KMS-11 (cell line): ENCODE measurements at regions not wholly inside any gene's neighbourhood (a gene's known extent, or its start where the extent isn't known, plus 50 kb on each side); places are given as distances from the start of the nearest gene placed in this dataset.

ENCODE experiments used
- H2AFZ ChIP-seq: fragments of 200-600 bp; sonication (generic); 2 replicates; pipeline ENCODE4 v1.6.1; 2016; ENCODE audit warnings: antibody characterized with exemption, mixed run types, low read depth
- H3K27ac ChIP-seq: fragments of 200-600 bp; sonication (generic); 2 replicates; pipeline ENCODE4 v1.6.1; 2016; ENCODE audit warnings: mild to moderate bottlenecking, mixed run types
- H3K27me3 ChIP-seq: fragments of 200-600 bp; sonication (generic); 2 replicates; pipeline ENCODE4 v1.6.1; 2017; ENCODE audit warnings: mild to moderate bottlenecking, low read depth, mixed run types, moderate library complexity; ENCODE audit not compliant: insufficient read depth
- H3K36me3 ChIP-seq: fragments of 200-600 bp; sonication (generic); 2 replicates; pipeline ENCODE4 v1.6.1; 2017; ENCODE audit warnings: mild to moderate bottlenecking, mixed run types; ENCODE audit not compliant: insufficient read depth
- H3K4me1 ChIP-seq: fragments of 200-600 bp; sonication (generic); 2 replicates; pipeline ENCODE4 v1.6.1; 2016; ENCODE audit warnings: mild to moderate bottlenecking, low read depth, mixed run types; ENCODE audit not compliant: poor library complexity, severe bottlenecking
- H3K4me2 ChIP-seq: fragments of 200-600 bp; sonication (generic); 2 replicates; pipeline ENCODE4 v1.7.0; 2016; ENCODE audit warnings: mild to moderate bottlenecking, mixed run types
- H3K4me3 ChIP-seq: fragments of 200-600 bp; sonication (generic); IDR thresholded peaks from 2 replicates; pipeline ENCODE4 v1.6.1; 2017; ENCODE audit warnings: low read depth, low read length, mixed read lengths; ENCODE audit not compliant: insufficient read depth
- H3K79me2 ChIP-seq: fragments of 200-600 bp; sonication (generic); 2 replicates; pipeline ENCODE4 v1.6.1; 2016; ENCODE audit warnings: low read depth, mixed run types; ENCODE audit not compliant: insufficient read depth
- H3K9ac ChIP-seq: fragments of 200-600 bp; sonication (generic); 2 replicates; pipeline ENCODE4 v1.6.1; 2016; ENCODE audit warnings: mild to moderate bottlenecking, mixed run types
- H4K20me1 ChIP-seq: fragments of 200-600 bp; sonication (generic); 2 replicates; pipeline ENCODE4 v1.6.1; 2016; ENCODE audit warnings: mild to moderate bottlenecking, mixed run types; ENCODE audit not compliant: insufficient read depth
- CTCF ChIP-seq: fragments of 200-600 bp; sonication (generic); conservative IDR thresholded peaks from 2 replicates; pipeline ENCODE4 v1.6.1; 2017; ENCODE audit warnings: low read depth, mild to moderate bottlenecking, antibody characterized with exemption, low read length, moderate library complexity, mixed read lengths

- H4K20me1 ChIP-seq = no peaks in the 10 kb centered on the region
- no peak overlapping the region for H3K27ac ChIP-seq
- no peaks in the 10 kb centered on the region for H3K4me1 ChIP-seq
- no peak overlapping the region for H2AFZ ChIP-seq
- H3K36me3 ChIP-seq = no peaks in the 10 kb centered on the region
- H3K4me3 ChIP-seq = no peak overlapping the region
- TF ChIP-seq CTCF = no peak
- H3K4me2 ChIP-seq = no peak overlapping the region
- no peaks in the 10 kb centered on the region for H3K27me3 ChIP-seq
- no peaks in the 10 kb centered on the region for H3K79me2 ChIP-seq
- H3K9ac ChIP-seq = no peak overlapping the region
Measured at GRCh38 chr12:118536306-118536906, 160.1 kb downstream of the SUDS3 start.

GRCh38 chr12:118537481-118537917 lies 161.1 kb downstream of the SUDS3 start:
- Histone ChIP-seq H3K4me2 (no peak overlapping the region), H4K20me1 (no peaks in the 10 kb centered on the region), H2AFZ (no peak overlapping the region)

GRCh38 chr12:118541071-118541470 lies 164.7 kb downstream of the SUDS3 start:
- Histone ChIP-seq H3K9ac (no peak overlapping the region), H3K27me3 (no peaks in the 10 kb centered on the region), H3K79me2 (no peaks in the 10 kb centered on the region), H3K4me3 (no peak overlapping the region), H3K36me3 (no peaks in the 10 kb centered on the region), H3K4me1 (no peaks in the 10 kb centered on the region), H4K20me1 (no peaks in the 10 kb centered on the region), H2AFZ (no peak overlapping the region), H3K4me2 (no peak overlapping the region), H3K27ac (no peak overlapping the region)
- TF ChIP-seq CTCF = no peak

More at GRCh38 chr12:118537481-118537917, 161.1 kb downstream of the SUDS3 start:
- Histone ChIP-seq H3K27ac (no peak overlapping the region), H3K79me2 (no peaks in the 10 kb centered on the region), H3K4me3 (no peak overlapping the region), H3K27me3 (no peaks in the 10 kb centered on the region), H3K9ac (no peak overlapping the region), H3K36me3 (no peaks in the 10 kb centered on the region), H3K4me1 (no peaks in the 10 kb centered on the region)
- no peak for TF ChIP-seq CTCF

- H3K4me2 ChIP-seq = no peak overlapping the region
- no peaks in the 10 kb centered on the region for H4K20me1 ChIP-seq
- TF ChIP-seq CTCF = no peak
Measured at GRCh38 chr12:118541934-118542333, 165.6 kb downstream of the SUDS3 start.

More at GRCh38 chr12:118541934-118542333, 165.6 kb downstream of the SUDS3 start:
- Histone ChIP-seq H3K27me3 (no peaks in the 10 kb centered on the region), H3K27ac (no peak overlapping the region), H3K9ac (no peak overlapping the region), H3K4me1 (no peaks in the 10 kb centered on the region), H3K36me3 (no peaks in the 10 kb centered on the region), H2AFZ (no peak overlapping the region), H3K4me3 (no peak overlapping the region), H3K79me2 (no peaks in the 10 kb centered on the region)
